ENCODE measurements at regions not wholly inside any gene's neighbourhood (a gene's known extent, or its start where the extent isn't known, plus 50 kb on each side); places are given as distances from the start of the nearest gene placed in this dataset.

GRCh38 chr17:77853191-77853977 is 105.1 kb upstream of the TNRC6C start:
- Histone ChIP-seq H2AFZ (ENCODE audit: low read length) (no peak overlapping the region), H3K79me2 (ENCODE audit: control insufficient read depth, insufficient read depth, low read length) (no peaks in the 10 kb centered on the region), H3K4me2 (ENCODE audit: extremely low read depth, insufficient read depth, low read length) (no peak overlapping the region), H3K27ac (ENCODE audit: insufficient read depth, low read length) (no peak overlapping the region), H3K9ac (ENCODE audit: insufficient read depth, low read length) (no peak overlapping the region), H3K4me1 (ENCODE audit: control insufficient read depth, extremely low read depth, insufficient read depth, low read length) (no peaks in the 10 kb centered on the region), H3K4me3 (replicated peaks in 1 of 4; ENCODE audit: control extremely low read depth in 1 of 4, insufficient read depth in 1 of 4, low read depth in 3 of 4, low read length in 4 of 4) (no peak overlapping the region), H3K27me3 (ENCODE audit: control insufficient read depth, insufficient read depth, low read length) (no peaks in the 10 kb centered on the region), H4K20me1 (ENCODE audit: control insufficient read depth, extremely low read depth, insufficient read depth, low read length) (no peaks in the 10 kb centered on the region), H3K36me3 (ENCODE audit: control insufficient read depth, insufficient read depth, low read length) (no peaks in the 10 kb centered on the region), H3K9me3 (ENCODE audit: control insufficient read depth, insufficient read depth, low read depth, low read length) (no peaks in the 10 kb centered on the region)
- DNase-seq (ENCODE audit: low read depth in 2 of 2): no peak
- TF ChIP-seq CTCF (conservative IDR thresholded peaks at IDR 0.05 in 1 of 2, IDR thresholded peaks at IDR 0.05 in 1 of 2; ENCODE audit: low read depth in 1 of 2, low read length in 2 of 2) (no peak), EZH2 (IDR thresholded peaks at IDR 0.05; ENCODE audit: low read length, missing control alignments) (no peak)

- Histone ChIP-seq H3K4me1 (ENCODE audit: control insufficient read depth, extremely low read depth, insufficient read depth, low read length) (no peaks in the 10 kb centered on the region), H3K27me3 (ENCODE audit: control insufficient read depth, insufficient read depth, low read length) (no peaks in the 10 kb centered on the region), H3K79me2 (ENCODE audit: control insufficient read depth, insufficient read depth, low read length) (no peaks in the 10 kb centered on the region), H2AFZ (ENCODE audit: low read length) (no peak overlapping the region), H3K27ac (ENCODE audit: insufficient read depth, low read length) (no peak overlapping the region), H4K20me1 (ENCODE audit: control insufficient read depth, extremely low read depth, insufficient read depth, low read length) (no peaks in the 10 kb centered on the region), H3K9me3 (ENCODE audit: control insufficient read depth, insufficient read depth, low read depth, low read length) (no peaks in the 10 kb centered on the region), H3K9ac (ENCODE audit: insufficient read depth, low read length) (no peak overlapping the region), H3K4me3 (replicated peaks in 1 of 4; ENCODE audit: control extremely low read depth in 1 of 4, insufficient read depth in 1 of 4, low read depth in 3 of 4, low read length in 4 of 4) (no peak overlapping the region), H3K4me2 (ENCODE audit: extremely low read depth, insufficient read depth, low read length) (no peak overlapping the region), H3K36me3 (ENCODE audit: control insufficient read depth, insufficient read depth, low read length) (no peaks in the 10 kb centered on the region)
- no peak for TF ChIP-seq EZH2 (IDR thresholded peaks at IDR 0.05; ENCODE audit: low read length, missing control alignments)
- no peak for TF ChIP-seq CTCF (conservative IDR thresholded peaks at IDR 0.05 in 1 of 2, IDR thresholded peaks at IDR 0.05 in 1 of 2; ENCODE audit: low read depth in 1 of 2, low read length in 2 of 2)
- no peak for DNase-seq (ENCODE audit: low read depth in 2 of 2)
Measured at GRCh38 chr17:77854083-77854758, 104.3 kb upstream of the TNRC6C start.

- Histone ChIP-seq H3K9ac (ENCODE audit: insufficient read depth, low read length) (no peak overlapping the region), H2AFZ (ENCODE audit: low read length) (no peak overlapping the region), H3K27me3 (ENCODE audit: control insufficient read depth, insufficient read depth, low read length) (no peaks in the 10 kb centered on the region), H3K4me2 (ENCODE audit: extremely low read depth, insufficient read depth, low read length) (no peak overlapping the region), H3K4me1 (ENCODE audit: control insufficient read depth, extremely low read depth, insufficient read depth, low read length) (no peaks in the 10 kb centered on the region), H4K20me1 (ENCODE audit: control insufficient read depth, extremely low read depth, insufficient read depth, low read length) (no peaks in the 10 kb centered on the region), H3K9me3 (ENCODE audit: control insufficient read depth, insufficient read depth, low read depth, low read length) (no peaks in the 10 kb centered on the region), H3K79me2 (ENCODE audit: control insufficient read depth, insufficient read depth, low read length) (no peaks in the 10 kb centered on the region), H3K27ac (ENCODE audit: insufficient read depth, low read length) (no peak overlapping the region), H3K4me3 (replicated peaks in 1 of 4; ENCODE audit: control extremely low read depth in 1 of 4, insufficient read depth in 1 of 4, low read depth in 3 of 4, low read length in 4 of 4) (no peak overlapping the region), H3K36me3 (ENCODE audit: control insufficient read depth, insufficient read depth, low read length) (no peaks in the 10 kb centered on the region)
- no peak for DNase-seq (ENCODE audit: low read depth in 2 of 2)
- TF ChIP-seq CTCF (conservative IDR thresholded peaks at IDR 0.05 in 1 of 2, IDR thresholded peaks at IDR 0.05 in 1 of 2; ENCODE audit: low read depth in 1 of 2, low read length in 2 of 2) (no peak), EZH2 (IDR thresholded peaks at IDR 0.05; ENCODE audit: low read length, missing control alignments) (no peak)
Measured at GRCh38 chr17:77854759-77855745, 103.5 kb upstream of the TNRC6C start.
